Fibroblast of pulmonary artery (primary cell): ENCODE measurements at regions not wholly inside any gene's neighbourhood (a gene's known extent, or its start where the extent isn't known, plus 50 kb on each side); places are given as distances from the start of the nearest gene placed in this dataset.

Experiments
- DNase-seq: peaks from one replicate; pipeline ENCODE4 v3.0.0-alpha.2; 2010; ENCODE audit warnings: low read depth
- H3K4me3 ChIP-seq: replicated peaks from 2 replicates; pipeline ENCODE4 v1.5.1; 2011; ENCODE audit warnings: low read depth, mild to moderate bottlenecking, control low read depth, low read length, moderate library complexity
- TF ChIP-seq, protein P1 (sequence below): IDR thresholded peaks from 2 replicates; pipeline ENCODE4 v1.5.1; 2011; ENCODE audit warnings: mild to moderate bottlenecking, control low read depth, low read length, inconsistent platforms; ENCODE audit errors: missing control alignments

DNA sequence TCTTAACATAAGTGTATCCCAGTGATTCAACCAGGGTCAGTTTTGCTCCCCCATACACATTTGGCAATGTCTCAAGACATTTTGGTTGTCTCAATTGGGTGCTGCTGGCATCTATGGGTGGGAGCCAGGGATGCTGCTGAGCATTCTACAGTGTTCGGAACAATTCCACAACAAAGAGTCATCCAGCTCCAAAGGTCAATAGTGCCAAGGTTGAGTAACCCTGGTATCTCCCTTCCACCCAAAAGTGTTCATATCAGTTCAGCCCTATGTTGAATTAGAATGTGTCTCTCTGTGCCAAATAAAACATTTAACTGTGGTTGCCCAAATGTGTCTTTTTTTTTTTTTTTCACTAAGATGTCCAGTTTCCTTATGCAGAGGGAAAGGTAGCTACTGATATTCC, 129.4 kb upstream of the RAI2 start:
- TF ChIP-seq, protein P1, sequence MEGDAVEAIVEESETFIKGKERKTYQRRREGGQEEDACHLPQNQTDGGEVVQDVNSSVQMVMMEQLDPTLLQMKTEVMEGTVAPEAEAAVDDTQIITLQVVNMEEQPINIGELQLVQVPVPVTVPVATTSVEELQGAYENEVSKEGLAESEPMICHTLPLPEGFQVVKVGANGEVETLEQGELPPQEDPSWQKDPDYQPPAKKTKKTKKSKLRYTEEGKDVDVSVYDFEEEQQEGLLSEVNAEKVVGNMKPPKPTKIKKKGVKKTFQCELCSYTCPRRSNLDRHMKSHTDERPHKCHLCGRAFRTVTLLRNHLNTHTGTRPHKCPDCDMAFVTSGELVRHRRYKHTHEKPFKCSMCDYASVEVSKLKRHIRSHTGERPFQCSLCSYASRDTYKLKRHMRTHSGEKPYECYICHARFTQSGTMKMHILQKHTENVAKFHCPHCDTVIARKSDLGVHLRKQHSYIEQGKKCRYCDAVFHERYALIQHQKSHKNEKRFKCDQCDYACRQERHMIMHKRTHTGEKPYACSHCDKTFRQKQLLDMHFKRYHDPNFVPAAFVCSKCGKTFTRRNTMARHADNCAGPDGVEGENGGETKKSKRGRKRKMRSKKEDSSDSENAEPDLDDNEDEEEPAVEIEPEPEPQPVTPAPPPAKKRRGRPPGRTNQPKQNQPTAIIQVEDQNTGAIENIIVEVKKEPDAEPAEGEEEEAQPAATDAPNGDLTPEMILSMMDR: no peak
- H3K4me3 ChIP-seq: no peak overlapping the region
- DNase-seq: no peak

DNA sequence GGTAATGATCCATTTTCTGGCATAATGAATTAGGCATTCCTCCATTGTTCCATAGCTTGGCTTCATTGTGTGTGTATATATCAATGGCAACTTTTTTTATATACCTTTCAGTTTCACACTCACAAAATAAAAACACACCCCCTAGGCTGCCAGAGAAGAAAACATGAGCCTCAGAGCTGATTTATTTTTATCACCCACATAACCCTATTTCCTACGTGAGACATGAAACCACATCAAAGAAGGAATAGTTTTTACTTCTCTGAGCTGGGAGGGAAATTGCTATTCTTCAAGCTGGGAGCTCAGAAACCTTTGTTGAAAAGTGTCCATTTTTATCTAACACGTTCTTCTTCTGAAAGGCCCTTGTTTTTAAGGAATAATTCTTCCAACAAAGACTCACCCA, 126.7 kb upstream of the RAI2 start:
- DNase-seq: no peak
- H3K4me3 ChIP-seq: no peak overlapping the region
- TF ChIP-seq, protein P1: no peak

DNA sequence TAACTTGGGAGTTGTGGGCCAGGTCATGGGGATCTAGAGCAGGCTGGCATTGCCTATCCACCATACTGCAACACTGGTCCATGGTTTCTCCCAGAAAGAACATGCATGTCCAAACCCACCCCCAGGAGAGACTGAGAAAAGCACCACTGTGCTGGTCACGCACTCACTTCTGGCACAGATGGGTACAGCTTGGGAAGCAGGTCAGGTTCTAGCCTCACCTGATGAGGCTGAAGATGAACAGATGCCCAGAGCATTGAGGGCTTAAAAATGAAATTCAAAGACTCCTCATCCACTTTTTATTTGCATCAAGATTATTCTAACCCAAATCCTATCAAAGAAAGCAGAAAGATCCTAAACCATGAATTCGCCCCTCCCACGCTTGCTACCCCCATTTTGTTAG, 125.9 kb upstream of the RAI2 start:
- H3K4me3 ChIP-seq: no peak overlapping the region
- TF ChIP-seq, protein P1: no peak

DNA sequence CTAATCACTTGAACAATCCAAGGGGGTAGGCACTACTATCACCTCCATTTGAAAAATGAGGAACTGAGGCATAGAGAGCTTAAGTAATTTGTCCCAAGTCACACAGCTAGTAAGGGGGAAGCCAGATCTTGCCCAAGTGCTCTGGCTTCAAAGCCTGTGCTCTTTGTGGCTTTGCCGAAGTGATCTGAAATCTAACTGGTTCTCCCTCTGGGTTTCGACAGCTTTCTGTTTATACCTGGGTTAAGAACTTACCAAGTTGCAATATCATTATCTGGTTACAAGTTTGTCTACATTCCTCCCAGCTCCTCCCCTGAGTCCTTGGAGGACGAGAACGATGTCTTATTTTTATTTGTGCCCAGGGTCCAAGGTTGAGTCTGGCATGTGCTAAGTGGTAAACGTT, 125.3 kb upstream of the RAI2 start:
- TF ChIP-seq, protein P1: no peak
- DNase-seq: no peak
- no peak overlapping the region for H3K4me3 ChIP-seq

More for the DNA sequence above, 125.9 kb upstream of the RAI2 start:
- DNase-seq: no peak

DNA sequence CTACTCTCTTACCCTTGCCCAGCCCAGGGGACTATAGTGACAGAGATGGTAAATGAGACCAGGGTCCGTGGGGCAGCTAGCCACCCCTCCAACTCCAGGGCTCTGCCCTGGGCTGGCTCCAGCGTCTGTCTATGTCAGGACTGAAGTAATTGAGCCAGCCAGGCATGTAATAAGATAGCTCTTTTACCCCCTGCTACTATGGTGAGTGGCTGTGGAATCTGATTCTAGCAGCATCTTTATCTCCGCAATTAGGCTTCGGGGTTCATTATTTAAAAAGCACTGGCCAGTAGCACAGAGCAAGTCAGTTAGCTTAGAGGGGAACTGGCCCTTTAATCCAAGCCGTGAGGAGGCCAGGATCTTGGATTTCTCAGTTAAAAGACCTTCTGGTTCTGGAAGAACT, 123.3 kb upstream of the RAI2 start:
- TF ChIP-seq, protein P1: no peak
- no peak for DNase-seq
- H3K4me3 ChIP-seq: no peak overlapping the region

DNA sequence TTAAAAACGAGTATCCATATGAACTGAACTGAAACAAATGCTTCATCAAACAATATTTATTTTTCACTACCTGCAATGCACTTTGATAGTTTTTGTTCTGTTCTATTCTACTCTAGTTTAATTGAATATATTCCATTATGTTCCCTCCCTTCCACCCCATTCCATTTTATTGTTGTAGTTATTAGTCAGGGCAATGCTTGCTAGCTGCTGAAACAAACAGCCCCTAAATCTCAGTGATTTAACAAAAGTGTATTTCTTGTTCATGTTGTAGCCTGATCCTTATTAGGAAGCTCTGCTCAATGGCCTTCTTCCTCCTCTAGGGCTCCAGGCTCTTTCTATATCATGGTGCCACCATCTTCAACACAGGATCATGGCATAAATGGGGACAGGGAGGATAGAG, 122.3 kb upstream of the RAI2 start:
- H3K4me3 ChIP-seq: no peak overlapping the region
- no peak for DNase-seq
- TF ChIP-seq, protein P1: no peak

DNA sequence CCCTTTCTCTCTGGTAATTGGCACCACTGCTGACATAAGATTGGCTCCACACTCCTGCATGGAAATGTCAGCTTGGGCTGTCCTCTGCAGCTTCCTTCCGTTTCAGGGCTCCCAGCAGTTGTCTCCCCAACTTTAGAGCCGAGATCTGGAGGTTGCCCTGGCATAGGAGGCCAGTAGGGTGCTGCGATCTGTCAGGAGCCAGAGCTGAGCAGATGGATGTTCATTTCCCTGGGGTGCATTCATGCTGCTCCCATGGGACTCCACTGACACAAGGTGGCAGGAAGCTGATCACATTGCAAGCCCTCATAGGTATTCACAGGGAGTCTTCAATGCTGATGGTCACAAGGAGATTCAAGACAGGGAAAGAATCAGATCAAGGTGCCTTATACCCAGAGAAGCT, 116.6 kb upstream of the RAI2 start:
- no peak overlapping the region for H3K4me3 ChIP-seq
- no peak for DNase-seq
- TF ChIP-seq, protein P1: no peak
